GM21737 (cell line): ENCODE measurements at regions not wholly inside any gene's neighbourhood (a gene's known extent, or its start where the extent isn't known, plus 50 kb on each side); places are given as distances from the start of the nearest gene placed in this dataset.
"Not testable (repeated sequence)": the region's sequence is repeated elsewhere in the genome, so short reads cannot be mapped to it uniquely, and the experiment has no call there.

Source experiments
- ATAC-seq: cut with Tn5 transposase; IDR thresholded peaks from one replicate; pipeline ENCODE4 v1.9.1; 2021; ENCODE audit warnings: mild to moderate bottlenecking, moderate library complexity; ENCODE audit not compliant: unreplicated experiment

DNA sequence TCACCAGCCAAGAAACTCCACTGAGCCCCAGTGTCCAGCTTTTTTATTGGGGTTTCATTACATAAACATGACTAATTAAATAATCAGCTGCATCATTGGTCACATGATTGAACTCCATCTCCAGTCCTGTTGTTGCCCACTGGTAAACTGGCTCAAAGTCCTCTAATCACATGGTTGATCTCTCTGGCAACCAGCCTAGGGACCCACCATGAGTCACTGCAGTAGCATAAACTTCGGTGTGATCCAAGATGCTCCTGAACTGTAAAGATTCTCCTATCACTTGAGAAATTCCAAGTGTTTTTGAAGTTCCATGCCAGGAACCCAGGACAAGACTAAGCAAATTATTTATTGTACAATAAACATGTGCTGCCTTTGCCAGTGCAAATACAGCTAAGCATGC, 130.4 kb upstream of the AUTS2 start:
- no peak for ATAC-seq

DNA sequence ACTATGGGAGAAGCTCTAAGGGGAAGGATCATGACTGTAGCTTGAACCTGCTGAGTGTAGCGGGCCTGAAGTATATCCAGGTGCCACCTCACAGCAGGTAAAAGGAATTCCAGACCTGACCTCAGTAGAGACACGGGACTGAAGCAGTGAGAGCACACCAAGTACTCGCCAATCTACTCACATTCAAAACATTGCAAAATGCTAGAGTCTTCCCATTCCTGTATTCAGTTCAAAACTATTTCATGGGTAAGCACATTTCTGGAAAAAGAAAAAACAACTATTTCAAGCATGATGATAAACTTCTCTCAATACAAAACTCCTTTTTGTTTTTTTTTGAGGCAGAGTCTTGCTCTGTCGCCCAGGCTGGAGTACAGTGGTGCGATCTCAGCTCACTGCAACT, 121.9 kb upstream of the AUTS2 start:
- no peak for ATAC-seq

DNA sequence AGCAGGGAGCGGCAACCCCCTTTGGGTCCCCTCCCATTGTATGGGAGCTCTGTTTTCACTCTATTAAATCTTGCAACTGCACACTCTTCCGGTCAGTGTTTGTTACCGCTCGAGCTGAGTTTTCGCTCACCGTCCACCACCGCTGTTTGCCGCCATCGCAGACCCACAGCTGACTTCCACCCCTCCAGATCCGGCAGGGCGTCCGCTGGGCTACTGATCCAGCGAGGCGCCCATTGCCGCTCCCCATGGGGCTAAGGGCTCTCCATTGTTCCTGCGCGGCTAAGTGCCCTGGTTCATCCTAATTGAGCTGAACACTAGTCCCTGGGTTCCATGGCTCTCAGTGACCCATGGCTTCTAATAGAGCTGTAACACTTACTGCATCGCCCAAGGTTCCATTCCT, 115.6 kb upstream of the AUTS2 start:
- no peak for ATAC-seq

DNA sequence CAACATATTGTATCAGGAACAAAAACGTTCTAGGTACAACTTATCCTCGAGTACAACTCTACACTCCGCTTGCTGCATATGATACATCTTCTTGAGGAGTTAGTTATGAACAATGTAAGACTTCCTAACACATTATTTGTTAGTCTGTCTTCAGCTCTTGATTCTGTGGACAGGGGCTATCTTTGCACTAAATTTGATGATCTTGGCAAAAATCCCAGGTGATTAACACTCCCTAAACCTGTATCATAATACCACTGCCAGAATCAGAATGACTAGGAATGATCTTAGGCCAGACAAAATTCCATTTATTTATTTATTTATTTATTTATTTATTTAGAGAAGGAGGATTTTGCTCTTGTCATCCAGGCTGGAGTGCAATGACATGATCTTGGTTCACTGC, 108.7 kb upstream of the AUTS2 start:
- no peak for ATAC-seq

DNA sequence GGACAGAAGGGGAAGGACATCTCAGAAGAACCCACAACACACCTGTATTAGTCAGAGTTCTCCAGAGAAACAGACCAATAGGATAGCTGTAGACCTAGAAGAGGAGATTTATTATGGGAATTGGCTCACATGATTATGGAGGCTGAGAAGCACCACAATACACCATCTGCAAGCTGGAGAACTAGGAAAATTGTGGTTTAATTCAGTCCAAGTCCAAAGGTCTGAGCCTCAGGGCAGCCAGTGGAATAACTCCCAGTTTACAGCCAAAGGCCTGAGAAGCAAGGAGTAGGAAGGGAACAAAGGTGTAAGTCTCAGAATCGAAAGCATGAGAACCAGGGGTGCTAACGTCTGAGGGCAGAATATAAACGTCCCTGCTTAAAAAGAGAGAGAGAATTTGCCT, 99.6 kb upstream of the AUTS2 start:
- ATAC-seq: no peak

DNA sequence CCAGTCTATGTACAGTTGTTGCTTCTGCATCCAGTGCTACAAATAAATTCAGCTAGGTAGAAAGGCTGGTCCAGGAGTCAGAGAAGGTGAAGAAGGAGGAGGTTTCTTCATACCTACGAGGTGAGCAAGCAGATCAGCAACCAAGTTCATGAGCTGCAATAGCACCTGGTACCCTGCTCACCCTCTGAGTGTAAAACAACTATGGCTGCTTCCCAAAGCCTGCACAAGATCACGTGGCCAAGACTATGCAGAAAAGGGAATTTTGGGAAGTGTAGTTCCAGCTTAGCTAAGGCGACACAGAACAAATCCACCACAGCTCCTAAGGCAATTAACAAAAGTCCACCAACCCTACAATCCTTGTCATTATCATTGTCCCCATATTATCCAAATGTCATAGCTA, 95.9 kb upstream of the AUTS2 start:
- no peak for ATAC-seq

DNA sequence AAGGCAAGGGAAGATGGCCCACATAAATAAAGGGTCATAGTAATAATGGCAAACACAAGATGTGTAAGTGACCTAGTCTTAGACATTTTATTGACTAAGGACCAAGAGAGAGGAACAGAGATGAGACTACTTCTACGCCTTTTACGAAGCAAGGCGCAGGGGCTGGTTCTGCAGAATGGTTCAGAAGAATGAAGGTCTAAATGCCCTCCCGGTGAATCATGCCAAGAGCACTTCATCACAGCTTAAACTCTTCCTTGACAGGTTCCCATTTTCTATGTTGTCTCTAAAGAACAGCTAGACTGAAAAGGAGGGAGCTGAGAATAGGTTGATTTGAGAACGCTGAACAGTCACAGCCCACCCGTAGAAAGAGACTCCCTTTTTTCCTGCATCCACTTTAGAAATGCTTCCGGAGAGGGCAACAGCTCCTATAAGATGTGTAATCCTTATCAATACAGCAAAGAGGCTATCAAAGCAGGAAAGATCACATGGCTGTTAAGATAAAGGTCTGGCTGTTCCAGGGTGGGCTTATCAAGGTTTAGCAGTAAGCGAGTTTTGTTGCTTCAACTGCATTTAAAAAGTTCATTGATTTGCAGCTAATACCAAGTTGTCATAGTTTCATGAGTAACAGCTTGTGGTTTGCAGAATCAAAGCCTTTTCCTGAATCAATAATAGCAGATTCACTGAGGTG, 93.4 kb upstream of the AUTS2 start:
- no peak for ATAC-seq

DNA sequence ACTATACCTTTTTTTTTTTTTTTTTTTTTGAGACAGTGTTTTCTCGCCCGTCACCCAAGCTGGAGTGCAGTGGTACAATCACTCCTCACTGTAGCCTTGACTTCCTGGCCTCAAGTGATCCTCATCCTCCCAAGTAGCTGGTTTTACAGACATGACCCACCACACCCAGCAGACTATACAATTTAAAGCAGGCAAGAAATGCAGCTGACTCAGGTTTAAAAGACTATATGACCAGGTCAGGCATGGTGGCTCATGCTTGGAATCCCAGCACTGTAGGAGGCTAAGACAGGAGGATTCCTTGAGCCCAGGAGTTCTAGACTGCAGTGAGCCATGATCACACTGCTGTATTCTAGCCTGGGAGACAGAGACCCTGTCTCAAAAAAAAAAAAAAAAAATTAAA, 89.5 kb upstream of the AUTS2 start:
- no peak for ATAC-seq

DNA sequence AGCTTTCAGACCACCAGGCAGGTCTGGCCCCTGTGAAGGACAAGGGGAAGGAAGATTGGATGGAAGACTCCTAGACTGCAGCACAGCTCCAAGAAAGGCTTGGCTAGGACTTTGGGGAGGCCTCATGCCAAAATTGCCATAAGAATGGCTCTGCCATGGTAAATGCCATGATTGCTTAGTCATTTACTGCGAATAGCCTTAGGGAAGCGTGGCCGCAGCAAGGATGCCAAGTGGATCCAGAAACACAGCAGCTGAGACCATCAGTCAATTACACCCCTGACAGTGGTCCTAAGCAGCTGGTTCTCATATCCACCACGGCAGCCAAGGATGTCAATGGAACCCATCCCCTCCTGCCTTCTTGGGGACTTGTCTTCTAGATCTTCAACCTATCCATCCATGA, 88.2 kb upstream of the AUTS2 start:
- ATAC-seq: no peak

DNA sequence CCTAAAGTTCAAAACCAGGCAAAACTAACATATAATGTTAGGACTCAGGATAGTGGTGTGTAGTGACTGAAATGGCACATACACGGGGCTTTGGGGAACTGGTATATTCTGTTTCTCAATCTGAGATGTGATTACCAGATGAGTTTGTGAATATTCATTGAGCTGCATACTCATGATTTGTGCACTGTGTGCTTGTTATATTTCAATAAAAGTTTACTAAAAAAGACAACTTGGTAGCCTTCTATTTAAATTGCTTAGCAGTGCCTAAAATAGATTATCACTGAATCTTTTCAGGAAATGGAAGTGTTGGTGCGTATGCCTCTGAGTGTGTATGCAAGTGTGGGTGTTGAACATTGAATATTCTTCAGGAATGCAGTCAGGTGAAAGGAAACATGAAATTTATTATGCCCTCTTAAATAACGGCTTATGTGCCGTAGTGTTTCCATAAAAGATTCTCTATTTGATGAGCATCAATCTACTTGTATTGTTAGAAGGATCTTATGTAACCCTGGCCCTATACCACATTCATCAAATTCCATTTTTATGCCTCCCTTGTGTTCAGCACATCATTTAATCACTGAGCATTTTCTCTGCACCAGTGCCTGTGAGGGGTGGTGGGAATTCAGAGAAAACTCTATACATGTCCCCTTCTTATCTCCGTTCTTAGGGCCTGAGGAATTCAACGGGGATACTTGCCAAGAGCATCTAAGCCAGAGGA, 82.6 kb upstream of the AUTS2 start:
- no peak for ATAC-seq

DNA sequence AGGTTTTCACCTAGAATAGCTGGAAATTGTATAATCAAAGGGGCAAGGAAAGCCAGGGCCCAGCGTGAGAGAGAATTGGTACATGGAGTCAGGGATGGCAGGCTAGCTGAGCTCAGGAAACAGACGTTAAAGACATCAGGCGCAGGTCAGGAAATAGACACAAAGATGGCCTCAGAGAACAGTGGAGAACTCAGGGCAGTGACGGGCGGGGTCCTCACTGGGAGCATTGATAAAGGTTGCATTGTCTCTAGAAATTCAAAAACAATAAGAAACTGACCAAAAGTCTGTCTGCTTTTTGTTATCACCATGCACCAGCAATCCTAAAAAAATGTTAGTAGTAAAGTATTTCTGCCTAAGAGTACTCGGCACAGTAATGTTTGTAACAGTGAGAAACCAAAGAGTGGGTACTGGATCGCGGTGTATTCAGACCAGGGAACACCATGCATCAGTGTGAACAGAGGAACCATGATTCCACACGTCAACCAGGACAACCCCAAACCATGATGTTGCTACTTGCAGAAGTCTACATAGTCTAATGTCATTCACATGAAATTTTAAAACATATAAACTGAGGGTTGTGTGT, 81.9 kb upstream of the AUTS2 start:
- no peak for ATAC-seq

DNA sequence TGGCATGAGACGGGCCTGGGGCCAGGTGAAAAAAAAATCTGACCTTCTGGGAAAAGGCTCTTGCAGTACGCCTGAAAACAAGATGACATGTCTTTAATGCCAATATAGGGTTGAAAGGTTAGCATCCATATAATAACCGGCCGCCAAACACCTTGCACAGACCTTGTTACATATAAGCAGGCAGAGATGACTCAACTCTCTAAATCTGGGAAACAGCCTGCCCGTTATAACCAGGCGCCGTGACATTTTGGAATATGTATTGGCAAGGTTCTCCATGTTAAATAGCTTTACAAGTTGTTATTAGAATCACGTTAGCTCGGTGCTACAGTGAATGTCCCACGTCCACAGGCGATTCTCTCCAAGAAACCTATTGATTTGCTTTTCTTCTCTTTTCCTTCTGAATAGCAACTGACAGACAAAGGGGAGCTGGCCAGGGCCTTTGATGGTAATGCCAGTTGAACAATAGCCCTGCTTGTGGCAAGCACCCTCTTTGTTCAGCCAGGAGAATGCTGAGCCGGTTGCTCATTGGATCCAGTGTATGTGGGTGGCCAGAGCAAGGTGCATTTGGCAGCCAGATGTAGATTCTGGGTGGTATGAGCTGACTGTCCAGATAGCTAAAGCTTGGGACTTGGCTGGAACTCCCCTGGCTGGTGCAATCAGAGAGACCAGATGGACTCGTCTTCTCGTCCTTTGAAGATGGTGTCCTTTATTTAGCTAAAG, 80.1 kb upstream of the AUTS2 start:
- no peak for ATAC-seq

DNA sequence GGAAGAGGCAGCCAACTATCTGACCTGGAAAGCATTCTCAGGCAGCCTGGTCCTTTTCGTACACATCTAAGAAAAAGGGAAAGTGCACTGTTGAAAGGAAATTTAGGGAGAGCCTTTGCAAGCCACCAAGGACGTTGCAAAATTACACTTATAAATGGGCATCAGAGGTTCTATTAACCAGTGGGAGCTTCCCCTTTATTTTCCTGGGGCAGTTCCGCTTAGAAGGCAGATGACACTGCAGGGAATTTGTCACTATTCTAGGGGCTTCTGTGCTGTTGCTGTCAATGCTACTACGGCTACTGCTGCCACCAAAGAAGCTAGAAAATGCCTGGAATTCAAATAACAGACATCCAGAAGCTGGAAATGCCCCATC, 79.6 kb upstream of the AUTS2 start:
- ATAC-seq: no peak

DNA sequence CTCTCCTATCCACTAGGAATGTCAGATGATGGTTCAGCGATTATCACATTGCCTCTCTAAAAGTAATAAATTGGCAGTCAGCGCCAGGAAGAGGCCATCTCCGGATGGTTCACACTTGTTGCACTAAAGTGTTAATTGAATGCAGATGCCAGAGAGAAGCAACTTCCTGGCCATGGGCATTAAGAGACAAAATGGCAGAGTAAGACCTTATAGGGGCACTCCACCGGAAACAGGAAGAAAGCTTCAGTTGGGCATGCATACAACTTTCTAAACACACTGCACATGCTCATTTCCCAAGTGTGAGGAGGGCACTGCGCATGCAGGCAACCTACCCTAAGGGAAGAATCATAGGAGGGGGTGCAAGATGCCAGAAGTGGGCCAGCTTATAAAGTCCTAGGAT, 71.7 kb upstream of the AUTS2 start:
- ATAC-seq: no peak

DNA sequence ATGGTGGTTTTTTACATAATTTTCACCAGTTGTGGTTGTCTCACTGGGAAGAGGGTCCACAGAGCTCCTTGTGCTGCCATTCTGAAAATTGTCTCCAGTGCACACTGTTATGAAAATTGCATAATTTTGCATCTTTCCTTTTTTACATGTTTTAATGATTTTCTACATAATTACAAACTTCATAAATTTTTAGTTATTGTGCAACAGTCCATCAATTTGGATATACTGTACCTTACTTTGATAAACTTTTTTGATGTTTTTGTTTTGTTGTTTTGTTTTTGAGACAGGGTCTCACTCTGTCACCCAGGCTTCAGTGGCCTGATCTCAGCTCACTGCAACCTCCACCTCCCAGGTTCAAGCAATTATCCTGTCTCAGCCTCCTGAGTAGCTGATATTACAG, 70.6 kb upstream of the AUTS2 start:
- ATAC-seq: no peak

DNA sequence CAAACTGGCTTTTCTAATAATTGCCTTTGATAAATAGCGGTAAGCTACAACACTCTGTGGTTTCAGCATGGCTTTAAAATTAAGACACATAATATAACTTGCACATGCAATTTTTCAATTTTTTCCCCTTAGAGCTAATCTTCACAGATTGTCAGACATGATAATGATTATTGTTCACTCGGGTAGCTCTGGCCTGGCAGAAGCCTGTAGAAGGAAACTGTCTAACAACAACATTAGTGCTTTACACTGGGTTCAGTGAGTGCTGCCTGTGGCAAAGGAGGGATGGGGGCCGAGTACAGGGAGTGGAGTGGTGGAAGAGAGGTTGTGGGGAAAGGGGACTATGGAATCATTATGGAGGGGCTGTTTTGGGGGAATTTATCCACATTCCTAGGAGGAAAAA, 67.2 kb upstream of the AUTS2 start:
- ATAC-seq: no peak

DNA sequence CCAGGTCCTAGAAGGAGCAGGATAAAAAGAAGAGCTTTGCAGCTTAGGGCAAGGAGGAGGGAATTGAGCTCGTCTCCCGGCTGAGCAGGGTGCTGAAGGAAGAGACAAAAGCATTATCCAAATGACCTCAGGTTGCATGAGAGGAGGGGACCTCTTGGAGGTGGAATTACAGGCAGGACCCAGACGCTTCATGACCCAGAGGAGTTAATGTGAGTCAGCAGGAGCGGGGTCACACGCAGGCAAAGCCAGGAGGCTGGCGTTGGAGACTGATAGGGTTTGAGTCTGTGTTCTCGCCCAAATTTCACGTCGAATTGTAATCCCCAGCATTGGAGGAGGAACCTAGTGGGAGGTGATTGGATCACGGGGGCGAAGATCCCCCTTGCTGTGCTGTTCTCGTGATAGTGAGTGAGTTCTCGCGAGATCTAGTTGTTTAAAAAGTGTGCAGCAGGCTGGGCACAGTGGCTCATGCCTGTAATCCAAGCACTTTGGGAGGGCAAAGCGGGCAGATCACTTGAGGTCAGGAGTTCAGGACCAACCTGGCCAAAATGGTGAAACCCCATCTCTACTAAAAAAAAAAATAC, 63.7 kb upstream of the AUTS2 start:
- ATAC-seq: no peak

DNA sequence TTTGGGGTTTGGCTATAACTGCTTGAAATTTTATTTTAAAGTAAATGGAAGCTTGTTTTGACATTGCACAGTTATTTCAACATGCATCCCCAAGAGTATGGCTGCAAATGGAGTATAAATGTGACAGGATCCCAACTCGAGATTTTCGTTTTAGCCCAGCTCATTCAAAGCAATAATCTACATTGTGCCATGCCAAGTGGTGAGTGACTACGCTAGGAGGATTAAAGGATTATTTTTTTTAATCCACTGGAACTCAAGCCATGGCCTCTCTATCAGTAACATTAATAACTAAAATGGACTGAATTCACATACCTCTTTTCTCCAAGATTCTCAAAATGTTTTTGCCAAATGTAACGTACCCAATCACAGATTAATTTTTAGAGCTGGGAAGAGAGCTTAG, 60.6 kb upstream of the AUTS2 start:
- ATAC-seq: no peak

DNA sequence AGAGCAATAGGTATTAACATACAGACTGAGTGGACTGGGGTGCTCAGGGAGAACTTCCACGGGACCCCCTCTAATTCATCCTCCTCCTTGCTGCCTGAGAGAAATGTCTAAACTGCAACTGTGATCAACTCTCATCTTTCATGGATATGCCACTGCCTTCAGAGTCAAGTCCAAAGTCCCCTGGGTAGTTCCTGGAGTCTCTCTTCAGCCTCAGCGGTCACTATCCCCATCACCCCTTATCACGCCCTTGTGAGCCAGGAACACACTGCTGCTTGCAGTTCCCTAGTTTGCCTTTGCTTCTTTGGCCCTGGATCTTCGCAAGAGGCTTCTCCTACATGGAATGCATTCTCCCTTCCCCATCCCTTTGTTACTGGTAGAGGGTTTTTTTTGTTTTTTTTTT, 58.7 kb upstream of the AUTS2 start:
- ATAC-seq: no peak

DNA sequence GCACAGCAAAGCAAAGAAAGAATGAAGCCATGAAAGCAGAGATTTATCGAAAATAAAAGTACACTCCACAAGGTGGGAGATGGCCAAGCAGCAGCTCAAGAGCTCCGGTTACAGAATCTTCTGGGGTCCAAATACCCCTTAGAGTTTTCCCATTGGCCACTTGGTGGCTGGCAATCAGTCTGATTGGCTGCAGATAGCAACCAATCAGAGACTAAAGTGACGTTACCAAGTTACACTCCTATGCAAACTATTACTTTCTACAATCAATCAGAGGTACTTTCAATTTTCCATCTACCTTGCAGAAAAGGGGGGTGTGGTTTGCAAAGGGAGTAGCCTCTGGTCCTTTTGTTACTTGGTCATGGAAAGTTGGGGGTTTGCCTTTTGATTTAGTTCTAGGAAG, 58.0 kb upstream of the AUTS2 start:
- no peak for ATAC-seq

DNA sequence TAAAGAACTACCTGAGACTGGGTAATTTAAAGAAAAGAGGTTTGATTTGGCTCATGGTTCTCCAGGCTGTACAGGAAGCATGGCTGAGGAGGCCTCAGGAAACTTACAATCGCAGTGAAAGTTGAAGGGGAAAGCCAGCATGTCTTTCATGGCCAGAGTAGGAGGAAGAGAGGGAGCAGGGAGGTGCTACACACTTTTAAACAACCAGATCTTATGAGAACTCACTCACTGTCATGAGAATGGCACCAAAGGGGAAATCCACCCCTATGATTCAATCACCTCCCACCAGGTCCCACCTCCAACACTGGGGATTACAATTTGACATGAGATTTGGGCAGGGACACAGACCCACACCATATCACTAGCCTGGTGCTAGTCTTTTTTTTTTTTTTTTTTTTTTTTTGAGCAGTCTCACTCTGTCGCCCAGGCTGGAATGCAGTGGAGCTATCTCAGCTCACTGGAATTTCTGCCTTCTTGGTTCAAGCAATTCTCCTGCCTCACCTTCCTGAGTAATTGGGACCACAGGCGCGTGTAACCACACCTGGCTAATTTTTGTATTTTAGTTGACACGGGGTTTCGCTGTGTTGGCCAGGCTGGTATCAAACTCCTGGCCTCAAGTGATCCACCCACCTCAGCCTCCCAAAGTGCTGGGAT, 56.4 kb upstream of the AUTS2 start:
- not testable (repeated sequence) for ATAC-seq
